HL-60 (cell line): ENCODE measurements at regions not wholly inside any gene's neighbourhood (a gene's known extent, or its start where the extent isn't known, plus 50 kb on each side); places are given as distances from the start of the nearest gene placed in this dataset.

Experiments
- DNase-seq, 2 experiments: peaks; one replicate each; pipeline ENCODE4 v3.0.0-alpha.2; 2010 to 2020; ENCODE audit warnings: low read depth in 1 of 2, low spot score in 1 of 2
- H3K27ac ChIP-seq: fragments of 250-450 bp; sonication (Bioruptor Pico); replicated peaks from 2 replicates; pipeline ENCODE4 v1.5.1; 2020; ENCODE audit warnings: mild to moderate bottlenecking, moderate library complexity
- H3K27me3 ChIP-seq: fragments of 250-450 bp; sonication (Bioruptor Pico); 2 replicates; pipeline ENCODE4 v1.5.1; 2021; ENCODE audit warnings: mild to moderate bottlenecking, moderate library complexity; ENCODE audit not compliant: insufficient read depth, poor library complexity, severe bottlenecking
- H3K4me3 ChIP-seq: replicated peaks from 2 replicates; pipeline ENCODE4 v1.5.1; 2011; ENCODE audit warnings: mild to moderate bottlenecking, control low read depth, low read length; ENCODE audit not compliant: insufficient read depth
- GABPA ChIP-seq: IDR thresholded peaks from 2 replicates; pipeline ENCODE4 v1.6.1; 2012; ENCODE audit warnings: low read depth
- POLR2AphosphoS5 ChIP-seq: IDR thresholded peaks from 2 replicates; pipeline ENCODE4 v1.6.1; 2012; ENCODE audit warnings: low read depth
- SPI1 ChIP-seq: IDR thresholded peaks from 2 replicates; pipeline ENCODE4 v1.6.1; 2012; ENCODE audit warnings: low read depth, mild to moderate bottlenecking, borderline replicate concordance
- TF ChIP-seq, protein P1 (sequence below): IDR thresholded peaks from 2 replicates; pipeline ENCODE4 v1.6.1; 2012; ENCODE audit warnings: low read depth; ENCODE audit not compliant: insufficient replicate concordance
- TF ChIP-seq, protein P2 (sequence below): IDR thresholded peaks from one replicate; pipeline ENCODE4 v1.5.1; 2011; ENCODE audit warnings: low read length, control low read depth, inconsistent platforms; ENCODE audit not compliant: insufficient read depth

DNA sequence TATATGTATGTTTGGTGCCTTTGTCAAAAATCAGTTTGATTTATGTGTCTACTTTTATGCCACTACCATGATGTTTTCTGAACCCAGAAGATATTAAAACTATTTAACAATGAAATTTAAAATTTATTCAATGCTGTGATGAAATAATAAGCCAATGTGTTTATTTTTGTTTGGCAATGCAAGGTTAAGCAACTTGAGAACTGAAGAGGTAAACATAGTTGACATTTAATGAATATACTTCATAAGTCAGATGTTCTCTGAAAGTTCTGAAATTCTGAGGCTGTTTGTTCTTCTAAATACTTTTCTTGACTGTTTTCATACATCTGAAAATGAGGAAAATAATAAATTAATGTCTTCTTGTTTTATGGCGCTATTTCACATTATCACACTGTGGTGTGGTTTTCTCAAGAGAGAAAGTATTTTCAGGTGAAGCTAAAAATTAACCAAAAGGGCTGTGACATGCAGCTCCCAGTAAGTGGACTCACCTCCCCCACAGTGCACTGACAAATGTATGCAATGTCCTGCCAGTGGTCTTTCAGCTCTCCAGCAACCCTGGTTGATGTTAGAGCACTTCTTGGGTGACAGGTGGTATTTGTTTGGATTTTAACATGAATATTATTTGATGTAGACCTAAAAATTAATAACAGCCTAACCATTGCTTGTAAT lies 863.6 kb upstream of the SALL3 start:
- H3K4me3 ChIP-seq: no peak overlapping the region
- TF ChIP-seq SPI1: no peak
- TF ChIP-seq, protein P1, sequence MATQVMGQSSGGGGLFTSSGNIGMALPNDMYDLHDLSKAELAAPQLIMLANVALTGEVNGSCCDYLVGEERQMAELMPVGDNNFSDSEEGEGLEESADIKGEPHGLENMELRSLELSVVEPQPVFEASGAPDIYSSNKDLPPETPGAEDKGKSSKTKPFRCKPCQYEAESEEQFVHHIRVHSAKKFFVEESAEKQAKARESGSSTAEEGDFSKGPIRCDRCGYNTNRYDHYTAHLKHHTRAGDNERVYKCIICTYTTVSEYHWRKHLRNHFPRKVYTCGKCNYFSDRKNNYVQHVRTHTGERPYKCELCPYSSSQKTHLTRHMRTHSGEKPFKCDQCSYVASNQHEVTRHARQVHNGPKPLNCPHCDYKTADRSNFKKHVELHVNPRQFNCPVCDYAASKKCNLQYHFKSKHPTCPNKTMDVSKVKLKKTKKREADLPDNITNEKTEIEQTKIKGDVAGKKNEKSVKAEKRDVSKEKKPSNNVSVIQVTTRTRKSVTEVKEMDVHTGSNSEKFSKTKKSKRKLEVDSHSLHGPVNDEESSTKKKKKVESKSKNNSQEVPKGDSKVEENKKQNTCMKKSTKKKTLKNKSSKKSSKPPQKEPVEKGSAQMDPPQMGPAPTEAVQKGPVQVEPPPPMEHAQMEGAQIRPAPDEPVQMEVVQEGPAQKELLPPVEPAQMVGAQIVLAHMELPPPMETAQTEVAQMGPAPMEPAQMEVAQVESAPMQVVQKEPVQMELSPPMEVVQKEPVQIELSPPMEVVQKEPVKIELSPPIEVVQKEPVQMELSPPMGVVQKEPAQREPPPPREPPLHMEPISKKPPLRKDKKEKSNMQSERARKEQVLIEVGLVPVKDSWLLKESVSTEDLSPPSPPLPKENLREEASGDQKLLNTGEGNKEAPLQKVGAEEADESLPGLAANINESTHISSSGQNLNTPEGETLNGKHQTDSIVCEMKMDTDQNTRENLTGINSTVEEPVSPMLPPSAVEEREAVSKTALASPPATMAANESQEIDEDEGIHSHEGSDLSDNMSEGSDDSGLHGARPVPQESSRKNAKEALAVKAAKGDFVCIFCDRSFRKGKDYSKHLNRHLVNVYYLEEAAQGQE: no peak
- TF ChIP-seq GABPA: no peak
- no peak for TF ChIP-seq POLR2AphosphoS5
- TF ChIP-seq, protein P2, sequence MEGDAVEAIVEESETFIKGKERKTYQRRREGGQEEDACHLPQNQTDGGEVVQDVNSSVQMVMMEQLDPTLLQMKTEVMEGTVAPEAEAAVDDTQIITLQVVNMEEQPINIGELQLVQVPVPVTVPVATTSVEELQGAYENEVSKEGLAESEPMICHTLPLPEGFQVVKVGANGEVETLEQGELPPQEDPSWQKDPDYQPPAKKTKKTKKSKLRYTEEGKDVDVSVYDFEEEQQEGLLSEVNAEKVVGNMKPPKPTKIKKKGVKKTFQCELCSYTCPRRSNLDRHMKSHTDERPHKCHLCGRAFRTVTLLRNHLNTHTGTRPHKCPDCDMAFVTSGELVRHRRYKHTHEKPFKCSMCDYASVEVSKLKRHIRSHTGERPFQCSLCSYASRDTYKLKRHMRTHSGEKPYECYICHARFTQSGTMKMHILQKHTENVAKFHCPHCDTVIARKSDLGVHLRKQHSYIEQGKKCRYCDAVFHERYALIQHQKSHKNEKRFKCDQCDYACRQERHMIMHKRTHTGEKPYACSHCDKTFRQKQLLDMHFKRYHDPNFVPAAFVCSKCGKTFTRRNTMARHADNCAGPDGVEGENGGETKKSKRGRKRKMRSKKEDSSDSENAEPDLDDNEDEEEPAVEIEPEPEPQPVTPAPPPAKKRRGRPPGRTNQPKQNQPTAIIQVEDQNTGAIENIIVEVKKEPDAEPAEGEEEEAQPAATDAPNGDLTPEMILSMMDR: no peak
- no peak for DNase-seq
- no peak overlapping the region for H3K27ac ChIP-seq
- H3K27me3 ChIP-seq: no peaks in the 10 kb centered on the region

DNA sequence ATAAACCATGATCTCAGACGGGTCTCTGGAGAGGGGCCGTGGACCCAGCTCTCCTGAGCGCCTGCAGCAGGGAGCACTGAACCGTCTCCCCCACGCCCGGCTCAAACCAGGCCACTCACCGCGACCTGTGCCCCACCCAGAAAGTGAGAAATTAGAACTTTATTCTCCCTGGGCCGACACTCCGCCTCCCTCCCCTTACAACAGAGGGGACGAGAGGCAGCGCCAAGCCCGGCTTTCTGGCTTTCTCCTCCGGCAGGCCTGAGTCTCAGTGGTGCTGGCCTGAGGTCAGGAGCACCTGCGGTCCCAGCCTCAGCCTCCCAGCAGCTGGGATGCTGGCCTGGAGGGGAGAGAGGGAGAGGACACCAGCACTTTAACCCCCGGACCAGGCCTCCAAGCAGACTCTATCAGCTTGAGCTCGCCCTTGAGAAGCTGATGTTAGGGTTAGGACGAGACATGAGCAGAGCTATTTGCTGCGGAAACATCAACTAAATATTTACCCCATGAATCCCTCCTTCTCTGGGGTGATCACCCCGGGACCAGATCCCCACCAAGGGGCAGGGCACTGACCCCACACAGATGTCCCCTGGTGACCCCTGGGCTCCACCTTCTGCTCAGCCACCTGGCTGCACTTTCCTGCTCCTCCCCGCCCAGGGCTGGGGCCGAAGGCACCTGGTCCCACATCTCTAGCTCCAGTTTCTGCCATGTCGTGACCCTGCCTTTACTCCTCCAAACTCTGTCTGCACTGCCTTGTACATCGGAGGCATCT lies 856.3 kb upstream of the SALL3 start:
- TF ChIP-seq SPI1 (no peak), POLR2AphosphoS5 (no peak), GABPA (no peak)
- TF ChIP-seq, protein P2: no peak
- TF ChIP-seq, protein P1: no peak
- no peak for DNase-seq
- H3K27ac ChIP-seq: no peak overlapping the region
- H3K27me3 ChIP-seq: no peaks in the 10 kb centered on the region
- H3K4me3 ChIP-seq: no peak overlapping the region

DNA sequence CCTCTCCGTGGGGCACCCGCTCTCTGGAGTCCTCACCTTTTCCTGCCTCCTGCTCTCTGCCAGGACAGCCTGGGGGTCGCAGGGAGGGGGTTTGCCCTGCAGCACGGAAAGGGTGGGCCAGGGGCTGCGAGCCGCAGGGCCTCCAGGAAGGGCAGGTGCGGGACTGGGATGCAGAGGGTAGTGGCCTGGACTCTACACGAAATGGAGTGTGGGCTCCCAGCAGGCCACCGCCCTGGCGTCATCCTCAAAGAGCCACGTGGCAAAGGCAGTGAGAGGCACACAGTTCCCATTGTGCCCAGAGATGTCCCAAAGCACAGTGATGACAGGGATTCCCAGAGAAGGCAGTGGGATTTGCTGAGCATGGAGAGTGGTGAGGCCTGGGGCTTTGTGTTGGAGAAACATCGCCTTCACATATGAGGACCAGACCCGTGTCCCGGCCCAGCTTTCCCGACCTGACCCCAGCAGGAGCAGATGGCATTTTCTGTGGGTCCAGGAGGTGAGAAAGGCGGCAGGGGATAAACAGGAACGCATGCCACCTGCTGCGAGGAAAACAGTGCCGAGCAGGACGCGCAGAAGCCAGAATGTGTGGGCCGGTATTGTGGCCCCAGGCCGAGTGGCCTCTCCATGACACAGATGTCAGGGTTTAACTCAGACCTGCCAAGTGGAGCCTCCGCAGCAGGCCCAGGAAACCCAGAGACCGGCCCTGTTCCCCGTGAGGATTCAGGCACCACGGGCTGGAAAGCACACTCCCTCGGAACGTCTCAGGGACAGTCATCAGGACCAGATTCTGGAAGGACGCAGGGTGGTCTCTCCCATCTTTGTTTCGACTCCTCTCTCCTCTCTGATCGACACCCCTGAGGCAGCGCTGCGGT lies 855.5 kb upstream of the SALL3 start:
- no peak overlapping the region for H3K27ac ChIP-seq
- no peaks in the 10 kb centered on the region for H3K27me3 ChIP-seq
- TF ChIP-seq, protein P1: no peak
- TF ChIP-seq SPI1 (no peak), POLR2AphosphoS5 (no peak), GABPA (no peak)
- TF ChIP-seq, protein P2: no peak
- H3K4me3 ChIP-seq: no peak overlapping the region
- DNase-seq: no peak
